ENCODE measurements at regions not wholly inside any gene's neighbourhood (a gene's known extent, or its start where the extent isn't known, plus 50 kb on each side); places are given as distances from the start of the nearest gene placed in this dataset.

DNA sequence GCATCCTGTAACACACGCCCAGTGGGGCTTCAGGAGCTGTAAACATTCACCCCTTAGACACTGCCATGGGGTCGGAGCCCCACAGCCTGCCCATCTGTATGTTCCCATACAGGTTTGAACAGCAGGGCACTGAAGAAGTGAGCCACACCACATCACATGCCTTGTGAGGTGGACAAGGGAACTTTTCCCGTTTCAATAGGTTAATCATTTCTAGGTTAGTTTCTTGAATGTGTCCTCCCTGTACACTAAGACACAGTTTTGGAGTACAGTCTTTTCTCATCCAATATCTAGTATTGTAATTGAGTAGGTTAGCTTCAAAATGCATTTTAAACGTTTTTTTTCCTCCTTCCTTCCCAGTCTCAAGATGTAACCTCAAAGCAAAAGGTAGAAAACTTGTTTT, 700.2 kb upstream of the PCDH20 start:
- no peak for TF ChIP-seq TAF1 (IDR thresholded peaks at IDR 0.05; ENCODE audit: low read depth)
- no peak for TF ChIP-seq TCF12 (IDR thresholded peaks at IDR 0.05; ENCODE audit: low read depth)
- TF ChIP-seq ZBTB7A (IDR thresholded peaks at IDR 0.05; ENCODE audit: low read depth), result no peak
- TF ChIP-seq, protein P1, sequence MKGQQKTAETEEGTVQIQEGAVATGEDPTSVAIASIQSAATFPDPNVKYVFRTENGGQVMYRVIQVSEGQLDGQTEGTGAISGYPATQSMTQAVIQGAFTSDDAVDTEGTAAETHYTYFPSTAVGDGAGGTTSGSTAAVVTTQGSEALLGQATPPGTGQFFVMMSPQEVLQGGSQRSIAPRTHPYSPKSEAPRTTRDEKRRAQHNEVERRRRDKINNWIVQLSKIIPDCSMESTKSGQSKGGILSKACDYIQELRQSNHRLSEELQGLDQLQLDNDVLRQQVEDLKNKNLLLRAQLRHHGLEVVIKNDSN (IDR thresholded peaks at IDR 0.05), result no peak
- TF ChIP-seq TEAD4 (IDR thresholded peaks at IDR 0.05), result no peak
- no peak for TF ChIP-seq YY1 (IDR thresholded peaks at IDR 0.05; ENCODE audit: low read depth)
- no peak for TF ChIP-seq FOXM1 (IDR thresholded peaks at IDR 0.05; ENCODE audit: borderline replicate concordance, low read depth)
- TF ChIP-seq EGR1 (IDR thresholded peaks at IDR 0.05), result no peak
- no peak for TF ChIP-seq CREB1 (IDR thresholded peaks at IDR 0.05; ENCODE audit: low read depth)
- TF ChIP-seq, protein P2, sequence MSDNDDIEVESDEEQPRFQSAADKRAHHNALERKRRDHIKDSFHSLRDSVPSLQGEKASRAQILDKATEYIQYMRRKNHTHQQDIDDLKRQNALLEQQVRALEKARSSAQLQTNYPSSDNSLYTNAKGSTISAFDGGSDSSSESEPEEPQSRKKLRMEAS (IDR thresholded peaks at IDR 0.05), result no peak
- no peak for TF ChIP-seq RAD21 (IDR thresholded peaks at IDR 0.05; ENCODE audit: low read depth)
- no peak for TF ChIP-seq NFIC (IDR thresholded peaks at IDR 0.05)
- no peak for TF ChIP-seq EP300 (IDR thresholded peaks at IDR 0.05; ENCODE audit: borderline replicate concordance)
- TF ChIP-seq, protein P3, sequence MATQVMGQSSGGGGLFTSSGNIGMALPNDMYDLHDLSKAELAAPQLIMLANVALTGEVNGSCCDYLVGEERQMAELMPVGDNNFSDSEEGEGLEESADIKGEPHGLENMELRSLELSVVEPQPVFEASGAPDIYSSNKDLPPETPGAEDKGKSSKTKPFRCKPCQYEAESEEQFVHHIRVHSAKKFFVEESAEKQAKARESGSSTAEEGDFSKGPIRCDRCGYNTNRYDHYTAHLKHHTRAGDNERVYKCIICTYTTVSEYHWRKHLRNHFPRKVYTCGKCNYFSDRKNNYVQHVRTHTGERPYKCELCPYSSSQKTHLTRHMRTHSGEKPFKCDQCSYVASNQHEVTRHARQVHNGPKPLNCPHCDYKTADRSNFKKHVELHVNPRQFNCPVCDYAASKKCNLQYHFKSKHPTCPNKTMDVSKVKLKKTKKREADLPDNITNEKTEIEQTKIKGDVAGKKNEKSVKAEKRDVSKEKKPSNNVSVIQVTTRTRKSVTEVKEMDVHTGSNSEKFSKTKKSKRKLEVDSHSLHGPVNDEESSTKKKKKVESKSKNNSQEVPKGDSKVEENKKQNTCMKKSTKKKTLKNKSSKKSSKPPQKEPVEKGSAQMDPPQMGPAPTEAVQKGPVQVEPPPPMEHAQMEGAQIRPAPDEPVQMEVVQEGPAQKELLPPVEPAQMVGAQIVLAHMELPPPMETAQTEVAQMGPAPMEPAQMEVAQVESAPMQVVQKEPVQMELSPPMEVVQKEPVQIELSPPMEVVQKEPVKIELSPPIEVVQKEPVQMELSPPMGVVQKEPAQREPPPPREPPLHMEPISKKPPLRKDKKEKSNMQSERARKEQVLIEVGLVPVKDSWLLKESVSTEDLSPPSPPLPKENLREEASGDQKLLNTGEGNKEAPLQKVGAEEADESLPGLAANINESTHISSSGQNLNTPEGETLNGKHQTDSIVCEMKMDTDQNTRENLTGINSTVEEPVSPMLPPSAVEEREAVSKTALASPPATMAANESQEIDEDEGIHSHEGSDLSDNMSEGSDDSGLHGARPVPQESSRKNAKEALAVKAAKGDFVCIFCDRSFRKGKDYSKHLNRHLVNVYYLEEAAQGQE (IDR thresholded peaks at IDR 0.05; ENCODE audit: low read depth), result no peak

DNA sequence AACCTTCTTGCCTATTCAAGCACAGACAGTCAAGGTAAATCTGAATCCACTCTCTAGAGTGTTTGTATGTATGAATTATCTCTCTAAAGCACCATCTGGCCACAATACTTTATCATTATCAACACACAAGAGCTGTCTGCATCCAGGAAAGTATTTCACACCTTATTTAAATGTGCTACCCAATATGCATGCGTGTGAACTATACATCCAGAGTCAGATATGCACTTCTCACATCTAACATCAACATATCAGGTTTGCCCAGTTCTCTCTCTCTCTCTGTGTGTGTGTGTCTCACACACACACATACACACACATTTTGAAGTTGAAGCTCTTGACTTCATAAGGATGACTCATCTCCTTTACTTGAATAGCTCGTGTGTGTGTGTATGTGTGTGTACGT, 697.5 kb upstream of the PCDH20 start:
- TF ChIP-seq YY1 (IDR thresholded peaks at IDR 0.05; ENCODE audit: low read depth), result no peak

DNA sequence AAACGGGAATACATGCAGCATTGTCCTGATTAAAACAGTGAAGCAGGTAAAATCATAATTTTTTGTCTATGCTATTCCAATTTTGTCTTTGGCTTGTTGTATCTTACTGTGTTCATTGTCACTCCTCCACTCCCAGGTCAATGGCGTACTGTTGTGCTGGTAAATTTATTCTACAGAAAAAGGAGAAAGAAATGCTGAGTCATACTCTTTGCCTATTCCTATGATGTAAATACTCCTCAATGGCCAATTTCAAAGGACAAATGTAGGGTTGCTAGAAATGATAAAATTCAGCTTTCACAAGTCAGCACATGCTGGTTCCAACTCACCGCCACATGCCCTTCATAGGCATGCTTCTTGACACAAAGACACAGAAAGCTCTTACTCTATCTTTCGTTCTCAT, 694.4 kb upstream of the PCDH20 start:
- TF ChIP-seq TCF12 (IDR thresholded peaks at IDR 0.05; ENCODE audit: low read depth), result no peak
- no peak for TF ChIP-seq EP300 (IDR thresholded peaks at IDR 0.05; ENCODE audit: borderline replicate concordance)
- TF ChIP-seq TAF1 (IDR thresholded peaks at IDR 0.05; ENCODE audit: low read depth), result no peak
- TF ChIP-seq, protein P1 (IDR thresholded peaks at IDR 0.05), result no peak
- TF ChIP-seq TEAD4 (IDR thresholded peaks at IDR 0.05), result no peak
- TF ChIP-seq, protein P3 (IDR thresholded peaks at IDR 0.05; ENCODE audit: low read depth), result no peak
- TF ChIP-seq ZBTB7A (IDR thresholded peaks at IDR 0.05; ENCODE audit: low read depth), result no peak
- no peak for TF ChIP-seq CREB1 (IDR thresholded peaks at IDR 0.05; ENCODE audit: low read depth)
- no peak for TF ChIP-seq YY1 (IDR thresholded peaks at IDR 0.05; ENCODE audit: low read depth)
- TF ChIP-seq FOXM1 (IDR thresholded peaks at IDR 0.05; ENCODE audit: borderline replicate concordance, low read depth), result no peak

DNA sequence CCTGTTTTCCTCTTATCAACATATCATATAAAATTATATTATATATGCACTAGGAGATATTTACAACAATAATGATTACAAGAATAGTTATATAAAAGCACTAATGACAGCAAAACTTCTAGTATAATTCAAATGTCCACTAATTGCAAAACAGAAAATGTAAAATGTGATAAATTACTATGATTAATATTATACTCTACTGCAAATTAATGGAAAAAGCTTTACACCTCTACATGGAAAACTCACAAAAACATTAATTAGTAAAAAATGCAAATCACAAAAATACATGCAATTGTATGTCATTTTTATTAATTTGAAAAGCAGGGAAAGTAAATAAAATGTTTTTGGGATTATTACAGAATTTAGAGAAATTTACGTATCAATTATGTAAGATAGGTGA, 681.0 kb upstream of the PCDH20 start:
- TF ChIP-seq, protein P3 (IDR thresholded peaks at IDR 0.05; ENCODE audit: low read depth), result no peak
- TF ChIP-seq, protein P2 (IDR thresholded peaks at IDR 0.05), result no peak
- TF ChIP-seq FOXM1 (IDR thresholded peaks at IDR 0.05; ENCODE audit: borderline replicate concordance, low read depth), result no peak
- no peak for TF ChIP-seq EGR1 (IDR thresholded peaks at IDR 0.05)
- no peak for TF ChIP-seq TAF1 (IDR thresholded peaks at IDR 0.05; ENCODE audit: low read depth)
- TF ChIP-seq, protein P1 (IDR thresholded peaks at IDR 0.05), result no peak
- TF ChIP-seq NFIC (IDR thresholded peaks at IDR 0.05), result no peak
- no peak for TF ChIP-seq RAD21 (IDR thresholded peaks at IDR 0.05; ENCODE audit: low read depth)
- no peak for TF ChIP-seq EP300 (IDR thresholded peaks at IDR 0.05; ENCODE audit: borderline replicate concordance)
- TF ChIP-seq TEAD4 (IDR thresholded peaks at IDR 0.05), result no peak
- TF ChIP-seq TCF12 (IDR thresholded peaks at IDR 0.05; ENCODE audit: low read depth), result no peak
- TF ChIP-seq YY1 (IDR thresholded peaks at IDR 0.05; ENCODE audit: low read depth), result no peak
- TF ChIP-seq ZBTB7A (IDR thresholded peaks at IDR 0.05; ENCODE audit: low read depth), result no peak
- TF ChIP-seq CEBPB (IDR thresholded peaks at IDR 0.05), result no peak
